HFFc6 (cell line): ENCODE measurements at regions not wholly inside any gene's neighbourhood (a gene's known extent, or its start where the extent isn't known, plus 50 kb on each side); places are given as distances from the start of the nearest gene placed in this dataset.

Experiments used
- DNase-seq: peaks from one replicate; pipeline ENCODE4 v3.0.0-alpha.2; 2018
- H3K27ac Mint-ChIP-seq: 2 replicates; pipeline ENCODE4 v1.8.0; 2020; ENCODE audit warnings: mild to moderate bottlenecking, mixed read lengths
- H3K27me3 Mint-ChIP-seq: 2 replicates; pipeline ENCODE4 v1.8.0; 2021; ENCODE audit warnings: mild to moderate bottlenecking, moderate library complexity, mixed read lengths; ENCODE audit not compliant: insufficient read depth
- H3K36me3 Mint-ChIP-seq: 2 replicates; pipeline ENCODE4 v1.8.0; 2021; ENCODE audit warnings: low read depth, mixed read lengths
- H3K4me1 Mint-ChIP-seq: 2 replicates; pipeline ENCODE4 v1.8.0; 2020; ENCODE audit warnings: low read depth, mixed read lengths
- H3K4me3 Mint-ChIP-seq: 2 replicates; pipeline ENCODE4 v1.8.0; 2020; ENCODE audit warnings: mild to moderate bottlenecking, moderate library complexity, mixed read lengths
- H3K9me3 Mint-ChIP-seq: 2 replicates; pipeline ENCODE4 v1.8.0; 2020; ENCODE audit warnings: mild to moderate bottlenecking, mixed read lengths
- TF ChIP-seq, protein P1 (sequence below): fragments of 200-600 bp; sonication (generic); IDR thresholded peaks from 2 replicates; pipeline ENCODE4 v1.5.0; 2021; ENCODE audit warnings: antibody characterized with exemption, mild to moderate bottlenecking

DNA sequence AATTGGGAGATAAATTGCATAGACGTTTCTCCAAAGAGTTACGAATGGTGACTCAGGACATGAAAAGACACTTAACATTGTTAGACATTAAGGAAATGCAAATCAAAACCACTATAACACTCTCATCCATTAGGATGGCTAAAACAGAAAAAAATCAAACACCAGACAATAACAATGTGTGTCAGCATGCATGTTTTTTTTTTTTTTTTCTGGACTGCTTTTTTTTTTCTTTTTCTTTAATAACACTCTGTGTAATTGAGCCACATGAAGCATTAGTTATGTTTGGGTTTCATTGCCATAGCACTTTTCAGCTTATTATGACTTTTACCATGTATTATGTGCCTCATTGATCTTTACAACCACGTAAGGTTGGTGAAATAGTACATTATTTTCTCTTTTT, 95.0 kb downstream of the NFKBIZ start:
- no peak for DNase-seq
- Mint-ChIP-seq H3K4me3 (no peak overlapping the region), H3K27me3 (no peaks in the 10 kb centered on the region; the same call in 1 of the 2 replicates), H3K9me3 (peaks cover 3% of the 10 kb centered on the region; the same call in 1 of the 2 replicates), H3K36me3 (peaks cover 10% of the 10 kb centered on the region), H3K4me1 (peaks cover 11% of the 10 kb centered on the region), H3K27ac (no peak overlapping the region; the same call in 1 of the 2 replicates)
- TF ChIP-seq, protein P1, sequence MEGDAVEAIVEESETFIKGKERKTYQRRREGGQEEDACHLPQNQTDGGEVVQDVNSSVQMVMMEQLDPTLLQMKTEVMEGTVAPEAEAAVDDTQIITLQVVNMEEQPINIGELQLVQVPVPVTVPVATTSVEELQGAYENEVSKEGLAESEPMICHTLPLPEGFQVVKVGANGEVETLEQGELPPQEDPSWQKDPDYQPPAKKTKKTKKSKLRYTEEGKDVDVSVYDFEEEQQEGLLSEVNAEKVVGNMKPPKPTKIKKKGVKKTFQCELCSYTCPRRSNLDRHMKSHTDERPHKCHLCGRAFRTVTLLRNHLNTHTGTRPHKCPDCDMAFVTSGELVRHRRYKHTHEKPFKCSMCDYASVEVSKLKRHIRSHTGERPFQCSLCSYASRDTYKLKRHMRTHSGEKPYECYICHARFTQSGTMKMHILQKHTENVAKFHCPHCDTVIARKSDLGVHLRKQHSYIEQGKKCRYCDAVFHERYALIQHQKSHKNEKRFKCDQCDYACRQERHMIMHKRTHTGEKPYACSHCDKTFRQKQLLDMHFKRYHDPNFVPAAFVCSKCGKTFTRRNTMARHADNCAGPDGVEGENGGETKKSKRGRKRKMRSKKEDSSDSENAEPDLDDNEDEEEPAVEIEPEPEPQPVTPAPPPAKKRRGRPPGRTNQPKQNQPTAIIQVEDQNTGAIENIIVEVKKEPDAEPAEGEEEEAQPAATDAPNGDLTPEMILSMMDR: no peak

- H3K36me3 Mint-ChIP-seq: peaks cover 12% of the 10 kb centered on the region
- TF ChIP-seq, protein P1: no peak
- H3K9me3 Mint-ChIP-seq: peaks cover 3% of the 10 kb centered on the region; the same call in 1 of the 2 replicates
- H3K27ac Mint-ChIP-seq: no peak overlapping the region
- no peak overlapping the region for H3K4me3 Mint-ChIP-seq
- no peaks in the 10 kb centered on the region; the same call in 1 of the 2 replicates for H3K27me3 Mint-ChIP-seq
- H3K4me1 Mint-ChIP-seq: peaks cover 28% of the 10 kb centered on the region
- DNase-seq: no peak
Observed at GRCh38 chr3:101945980-101946379, 96.7 kb downstream of the NFKBIZ start.

- Mint-ChIP-seq H3K4me1 (peaks cover 32% of the 10 kb centered on the region), H3K27ac (no peak overlapping the region), H3K27me3 (no peaks in the 10 kb centered on the region; the same call in 1 of the 2 replicates), H3K36me3 (peaks cover 12% of the 10 kb centered on the region), H3K4me3 (no peak overlapping the region), H3K9me3 (peaks cover 3% of the 10 kb centered on the region; the same call in 1 of the 2 replicates)
- no peak for DNase-seq
- TF ChIP-seq, protein P1: no peak
Observed at GRCh38 chr3:101946906-101947305, 97.6 kb downstream of the NFKBIZ start.

GRCh38 chr3:101950510-101950909, 101.2 kb downstream of the NFKBIZ start:
- TF ChIP-seq, protein P1: no peak
- Mint-ChIP-seq H3K27me3 (no peaks in the 10 kb centered on the region), H3K27ac (peak overlapping the region; percentile 89), H3K4me1 (peaks cover 38% of the 10 kb centered on the region), H3K9me3 (peaks cover 3% of the 10 kb centered on the region; the same call in 1 of the 2 replicates), H3K4me3 (peak overlapping the region; percentile 51), H3K36me3 (peaks cover 12% of the 10 kb centered on the region)
- peak; percentile 88 for DNase-seq

GRCh38 chr3:101950985-101951733, 101.8 kb downstream of the NFKBIZ start:
- H3K9me3 Mint-ChIP-seq: peaks cover 3% of the 10 kb centered on the region; the same call in 1 of the 2 replicates
- no peak for DNase-seq
- peaks cover 12% of the 10 kb centered on the region for H3K36me3 Mint-ChIP-seq
- TF ChIP-seq, protein P1: no peak
- peak overlapping the region; percentile 89 for H3K27ac Mint-ChIP-seq
- peaks cover 36% of the 10 kb centered on the region for H3K4me1 Mint-ChIP-seq
- H3K4me3 Mint-ChIP-seq: no peak overlapping the region
- no peaks in the 10 kb centered on the region for H3K27me3 Mint-ChIP-seq
